Body of pancreas (tissue), 4 donors: ENCODE measurements at regions not wholly inside any gene's neighbourhood (a gene's known extent, or its start where the extent isn't known, plus 50 kb on each side); places are given as distances from the start of the nearest gene placed in this dataset.

Source experiments
- POLR2A ChIP-seq, 3 donors: fragments of 450-650 bp; IDR thresholded peaks; one replicate each; pipeline ENCODE4 v1.6.1; 2016; ENCODE audit warnings: antibody characterized with exemption in 3 of 3, mild to moderate bottlenecking in 2 of 3
- TF ChIP-seq, protein P1 (sequence below), 7 experiments: fragments of 450-650 bp in 4 of 7; fragments of 200-600 bp in 3 of 7; sonication (generic) in 3 of 7; IDR thresholded peaks; one replicate each; pipeline ENCODE4 v1.5.1; 2016 to 2019; ENCODE audit warnings: antibody characterized with exemption in 7 of 7

GRCh38 chr6:43931201-43931600, 161.2 kb downstream of the VEGFA start:
- TF ChIP-seq, protein P1, sequence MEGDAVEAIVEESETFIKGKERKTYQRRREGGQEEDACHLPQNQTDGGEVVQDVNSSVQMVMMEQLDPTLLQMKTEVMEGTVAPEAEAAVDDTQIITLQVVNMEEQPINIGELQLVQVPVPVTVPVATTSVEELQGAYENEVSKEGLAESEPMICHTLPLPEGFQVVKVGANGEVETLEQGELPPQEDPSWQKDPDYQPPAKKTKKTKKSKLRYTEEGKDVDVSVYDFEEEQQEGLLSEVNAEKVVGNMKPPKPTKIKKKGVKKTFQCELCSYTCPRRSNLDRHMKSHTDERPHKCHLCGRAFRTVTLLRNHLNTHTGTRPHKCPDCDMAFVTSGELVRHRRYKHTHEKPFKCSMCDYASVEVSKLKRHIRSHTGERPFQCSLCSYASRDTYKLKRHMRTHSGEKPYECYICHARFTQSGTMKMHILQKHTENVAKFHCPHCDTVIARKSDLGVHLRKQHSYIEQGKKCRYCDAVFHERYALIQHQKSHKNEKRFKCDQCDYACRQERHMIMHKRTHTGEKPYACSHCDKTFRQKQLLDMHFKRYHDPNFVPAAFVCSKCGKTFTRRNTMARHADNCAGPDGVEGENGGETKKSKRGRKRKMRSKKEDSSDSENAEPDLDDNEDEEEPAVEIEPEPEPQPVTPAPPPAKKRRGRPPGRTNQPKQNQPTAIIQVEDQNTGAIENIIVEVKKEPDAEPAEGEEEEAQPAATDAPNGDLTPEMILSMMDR (IDR thresholded peaks at IDR 0.05) = no peak
- TF ChIP-seq POLR2A (IDR thresholded peaks at IDR 0.05) = no peak
